Activated naive CD4-positive, alpha-beta T cell (primary cell): ENCODE measurements at regions not wholly inside any gene's neighbourhood (a gene's known extent, or its start where the extent isn't known, plus 50 kb on each side); places are given as distances from the start of the nearest gene placed in this dataset.
A peak's percentile ranks its signal among the peaks of the same experiment; 100 is the strongest.
"Not testable (repeated sequence)": the region's sequence is repeated elsewhere in the genome, so short reads cannot be mapped to it uniquely, and the experiment has no call there.

Source experiments
- DNase-seq, 4 experiments: peaks; one replicate each; lab custom pipeline; 2025; lab: John Stamatoyannopoulos, UW

DNA sequence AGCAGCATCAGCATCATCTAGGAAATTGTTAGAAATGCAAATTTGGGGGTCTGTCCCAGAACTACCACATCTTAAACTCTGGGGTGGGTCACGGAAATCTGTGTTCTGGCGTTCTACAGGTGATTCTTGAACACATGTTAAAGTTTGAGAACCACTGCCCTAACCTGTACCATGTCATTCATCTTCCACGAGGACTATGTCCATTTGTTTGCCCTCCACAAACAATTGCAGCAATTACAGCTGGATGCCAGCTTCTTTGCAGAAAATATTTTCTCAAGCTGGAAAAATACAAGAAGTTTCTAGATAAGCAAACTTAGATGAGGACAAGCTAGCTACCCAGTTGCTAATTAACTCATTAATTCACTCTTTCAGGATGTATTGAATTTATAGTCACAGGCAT is 54.1 kb downstream of the MAFB start:
- no peak for DNase-seq

DNA sequence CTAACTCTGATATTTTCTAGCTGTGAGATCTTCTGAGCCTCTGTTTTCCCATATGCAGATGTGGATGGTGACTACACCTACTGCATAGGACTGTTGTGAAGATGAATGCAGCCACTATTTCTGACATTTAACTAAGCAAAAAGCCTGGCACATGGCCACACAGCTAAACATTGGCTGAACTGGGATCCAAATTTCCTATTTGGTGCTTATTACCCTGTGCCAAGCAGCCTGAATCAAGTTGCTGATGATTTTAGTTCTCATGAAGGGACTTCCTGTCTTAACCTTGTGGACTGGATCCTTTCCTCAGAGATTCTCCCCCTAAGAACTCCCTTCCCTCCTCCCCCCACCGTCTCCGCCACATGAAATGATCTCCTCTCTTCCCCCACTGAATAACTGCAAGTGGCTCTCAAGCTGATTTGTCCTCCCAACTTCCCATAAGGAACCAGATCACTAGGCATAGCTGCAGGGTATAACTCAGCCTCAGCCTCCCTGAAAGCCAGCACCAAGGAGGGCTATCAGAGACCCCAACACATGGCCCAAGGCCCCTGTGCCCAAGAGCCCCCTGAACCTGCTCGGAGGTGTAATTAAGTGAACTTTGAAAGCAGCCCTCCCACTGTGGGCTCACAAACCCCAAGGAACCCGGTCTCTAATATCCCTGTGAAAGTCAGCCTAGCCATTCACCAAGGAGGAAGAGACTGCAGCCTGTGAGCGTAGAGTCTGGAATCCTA is 55.7 kb downstream of the MAFB start:
- DNase-seq: no peak

DNA sequence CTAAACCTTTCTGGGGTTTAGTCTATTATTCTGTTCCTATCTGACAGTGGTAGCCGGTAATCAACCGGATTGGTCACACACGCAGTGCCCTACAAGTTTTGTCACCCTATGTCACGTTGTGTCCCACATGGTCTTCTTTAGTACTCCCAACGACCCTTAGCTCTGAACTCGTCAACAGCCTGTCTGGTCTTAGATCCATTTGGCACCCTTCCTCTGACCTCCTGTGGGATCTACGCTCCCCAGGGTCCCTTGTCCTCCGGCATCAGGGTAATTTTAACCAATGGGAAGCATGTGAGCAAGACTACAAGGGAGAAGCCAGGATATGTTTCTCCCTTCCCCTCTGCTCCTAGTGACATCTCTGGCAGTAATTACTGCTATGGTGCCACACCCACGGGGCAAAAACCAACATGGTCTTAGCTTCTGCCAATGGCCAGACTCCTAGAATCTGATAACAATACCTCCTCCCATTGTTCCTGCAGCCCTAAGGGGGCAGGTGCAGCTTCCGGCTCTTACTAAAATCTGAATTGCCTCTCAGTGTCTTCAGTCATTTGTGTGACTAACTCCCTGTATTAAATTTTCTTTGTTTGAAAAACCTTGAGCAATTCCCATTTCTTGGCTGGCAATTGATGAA is 56.6 kb downstream of the MAFB start:
- DNase-seq: no peak

DNA sequence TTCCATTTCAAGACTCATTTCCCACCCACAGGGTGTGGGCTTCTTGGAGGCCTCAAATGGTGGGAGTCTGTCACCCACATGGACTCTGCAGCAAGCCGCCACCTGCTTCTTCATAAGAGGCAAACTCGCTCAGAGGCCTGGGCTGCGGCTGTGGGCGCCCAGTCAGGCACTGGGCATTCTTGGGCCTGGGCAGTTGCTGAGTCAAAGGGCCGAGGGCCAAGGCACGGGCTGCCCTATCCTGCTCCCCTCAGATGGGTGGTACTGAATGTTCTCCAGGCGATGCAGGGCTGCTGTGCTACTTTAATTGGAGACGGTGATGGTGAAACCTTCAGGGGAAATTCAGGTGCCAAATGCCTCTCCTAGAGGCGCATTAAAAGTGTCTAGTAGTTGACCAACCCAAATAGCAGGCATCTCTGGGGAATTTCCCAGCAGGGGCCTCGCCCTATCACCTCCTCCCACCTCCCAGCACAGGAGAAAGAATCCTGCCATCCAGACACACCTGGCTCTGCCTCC is 57.9 kb downstream of the MAFB start:
- DNase-seq: no peak

DNA sequence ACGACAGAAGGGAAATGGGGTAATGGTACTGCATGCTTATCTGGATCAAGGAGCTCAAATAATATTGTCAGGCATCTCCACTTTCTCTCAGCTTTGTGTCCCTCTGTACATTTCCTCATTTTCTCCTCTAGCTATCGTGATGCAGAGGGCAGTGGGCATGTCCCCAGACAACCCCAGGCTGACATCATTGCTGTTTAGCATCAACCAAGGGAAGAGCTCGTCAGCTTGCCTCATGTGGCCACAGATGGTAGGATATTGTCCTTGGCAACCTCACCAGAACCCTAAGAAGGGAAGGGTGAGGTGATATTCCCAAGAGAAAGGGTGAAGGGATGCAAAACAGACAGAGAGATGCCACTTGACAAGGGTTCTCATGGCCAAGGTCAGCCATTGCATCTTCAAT is 58.3 kb downstream of the MAFB start:
- no peak for DNase-seq

DNA sequence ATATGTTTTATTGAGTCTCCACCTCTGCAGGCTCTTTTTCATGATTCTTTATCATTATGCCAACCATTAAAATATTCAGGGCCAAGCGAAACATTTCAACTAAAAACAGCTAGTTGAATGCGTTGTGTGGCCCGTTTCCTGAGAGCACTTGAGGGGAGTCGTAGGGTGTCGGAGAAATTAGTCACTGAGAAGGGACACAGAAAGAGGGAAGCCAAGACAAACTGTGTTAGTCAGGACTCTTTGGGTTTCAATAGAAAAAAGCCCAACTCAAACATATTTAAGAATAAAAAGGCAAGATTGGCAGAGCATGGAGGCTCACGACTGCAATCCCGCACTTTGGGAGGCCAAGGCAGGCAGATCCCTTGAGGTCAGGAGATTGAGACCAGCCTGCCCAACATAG is 58.9 kb downstream of the MAFB start:
- DNase-seq: no peak

DNA sequence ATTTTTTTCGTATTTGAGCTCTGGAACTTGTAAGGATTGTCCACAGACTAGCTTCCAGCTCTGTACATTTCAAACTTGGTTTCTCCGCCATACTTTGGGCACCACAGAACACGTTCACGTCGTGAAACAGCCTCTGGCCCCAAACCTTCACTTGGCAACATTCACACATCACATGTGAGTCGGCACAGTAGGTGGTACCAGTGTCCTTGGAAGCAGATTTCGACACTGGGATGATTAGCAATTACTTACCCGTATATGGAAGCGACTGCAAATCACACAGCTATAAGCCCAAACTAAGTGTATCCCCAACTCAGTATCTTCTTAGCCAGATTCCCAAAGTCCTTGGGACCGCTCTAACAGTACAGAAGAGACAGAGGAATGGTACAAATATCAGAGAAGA is 60.2 kb downstream of the MAFB start:
- DNase-seq: no peak

DNA sequence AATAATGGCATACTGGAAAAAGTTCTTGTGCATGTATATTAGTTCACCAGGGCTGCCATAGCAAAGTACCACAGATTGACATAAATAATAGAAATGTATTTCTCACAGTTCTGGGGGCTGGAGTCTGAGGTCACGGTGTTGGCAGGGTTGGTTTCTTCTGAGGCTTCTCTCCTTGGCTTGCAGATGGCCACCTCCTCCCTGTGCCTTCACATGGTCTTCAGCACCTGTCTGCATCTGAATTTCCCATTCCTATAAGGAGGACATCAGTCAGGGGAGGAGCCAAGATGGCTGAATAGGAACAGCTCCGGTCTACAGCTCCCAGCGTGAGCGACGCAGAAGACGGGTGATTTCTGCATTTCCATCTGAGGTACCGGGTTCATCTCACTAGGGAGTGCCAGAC is 70.0 kb downstream of the MAFB start:
- DNase-seq: not testable (repeated sequence)

DNA sequence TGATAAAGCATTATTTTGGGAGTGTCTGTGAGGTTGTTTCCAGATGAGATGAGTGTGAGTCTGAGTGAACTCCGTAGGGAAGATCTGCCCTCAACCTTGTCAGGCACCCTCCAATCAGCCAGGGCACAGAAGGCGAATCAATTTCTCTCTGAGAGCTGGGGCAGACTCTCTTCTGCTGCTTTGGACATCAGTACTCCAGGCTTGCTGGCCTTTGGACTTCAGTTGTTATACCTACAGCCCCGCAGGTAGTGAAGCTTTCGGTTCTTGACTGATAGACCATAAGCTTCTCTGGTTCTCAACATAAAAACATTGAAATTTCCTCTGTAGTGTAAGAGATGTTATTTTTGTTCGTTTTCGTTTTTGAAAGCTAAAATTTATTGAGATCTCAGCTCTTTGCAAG is 71.4 kb downstream of the MAFB start:
- peak in 1 of 4 experiments; percentile 12 for DNase-seq

DNA sequence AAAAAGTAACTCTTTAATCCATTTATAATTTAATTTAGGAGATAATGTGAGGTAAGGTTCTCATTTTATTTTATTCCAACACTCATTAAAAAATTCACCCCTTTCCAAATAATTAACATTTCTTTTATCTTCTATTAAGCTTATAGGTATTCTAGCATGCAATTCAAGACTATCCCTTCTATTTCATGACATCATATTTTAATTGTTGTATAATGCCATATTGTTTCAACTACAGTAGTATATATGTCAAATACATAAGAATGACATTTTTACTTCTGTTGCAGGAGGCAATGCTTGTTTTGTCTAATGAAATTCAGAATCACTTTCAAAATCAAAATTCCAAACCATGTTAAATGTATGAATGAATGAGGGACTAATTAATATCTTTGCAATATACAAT is 76.2 kb downstream of the MAFB start:
- DNase-seq: no peak

DNA sequence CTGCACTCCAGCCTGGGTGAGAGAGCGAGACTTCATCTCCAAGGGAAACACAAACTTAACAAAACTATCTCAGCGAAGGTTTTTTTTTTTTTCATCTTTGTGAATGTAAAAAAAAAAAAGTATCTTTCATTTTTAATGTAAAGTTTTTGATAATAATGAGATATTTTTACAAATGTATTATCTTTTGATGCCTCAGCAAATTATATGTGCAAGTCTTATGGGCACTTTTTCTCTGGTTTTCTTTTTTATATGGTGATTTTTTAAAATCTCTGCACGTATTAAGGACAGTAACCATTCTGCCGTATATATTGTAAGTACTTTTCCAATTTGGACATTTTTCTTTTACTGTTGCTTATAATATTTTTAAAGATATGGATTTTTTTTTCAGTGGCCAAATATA is 76.8 kb downstream of the MAFB start:
- DNase-seq: no peak

DNA sequence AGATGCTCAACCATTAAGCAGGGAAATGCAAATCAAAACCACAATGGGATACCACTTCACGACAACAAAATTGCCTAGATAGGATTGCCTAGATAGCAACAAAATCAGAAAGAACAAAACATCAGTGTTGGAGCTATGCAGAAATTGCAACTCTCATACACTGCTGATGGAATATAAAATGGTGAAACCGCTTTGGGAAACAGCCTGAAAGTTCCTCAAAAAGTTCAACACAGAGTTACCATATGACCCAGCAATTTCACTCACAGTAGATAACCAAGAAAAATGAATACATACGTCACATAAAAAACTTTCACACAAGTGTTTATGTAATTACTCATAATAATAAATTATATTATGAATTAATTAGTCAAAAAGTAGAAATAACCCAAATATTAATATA is 78.3 kb downstream of the MAFB start:
- DNase-seq: no peak

DNA sequence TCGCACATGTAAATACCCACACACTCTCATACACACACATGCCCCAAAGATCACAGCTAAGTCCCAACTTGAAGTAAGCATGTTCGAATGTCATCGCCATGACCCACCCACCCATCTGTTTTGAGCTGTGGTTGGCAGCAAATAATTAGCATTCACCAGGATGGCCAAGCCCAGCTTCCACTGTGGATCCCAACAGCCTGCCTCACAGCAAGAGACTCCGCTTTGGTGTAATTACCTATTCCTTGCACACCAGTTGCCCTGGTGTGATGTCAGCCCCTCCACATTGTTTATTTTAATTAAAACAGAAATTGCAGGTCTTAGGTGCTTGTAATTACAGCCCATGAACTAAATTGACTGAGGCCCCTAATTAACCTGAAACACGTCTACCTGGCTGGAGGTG is 81.1 kb downstream of the MAFB start:
- DNase-seq: no peak

DNA sequence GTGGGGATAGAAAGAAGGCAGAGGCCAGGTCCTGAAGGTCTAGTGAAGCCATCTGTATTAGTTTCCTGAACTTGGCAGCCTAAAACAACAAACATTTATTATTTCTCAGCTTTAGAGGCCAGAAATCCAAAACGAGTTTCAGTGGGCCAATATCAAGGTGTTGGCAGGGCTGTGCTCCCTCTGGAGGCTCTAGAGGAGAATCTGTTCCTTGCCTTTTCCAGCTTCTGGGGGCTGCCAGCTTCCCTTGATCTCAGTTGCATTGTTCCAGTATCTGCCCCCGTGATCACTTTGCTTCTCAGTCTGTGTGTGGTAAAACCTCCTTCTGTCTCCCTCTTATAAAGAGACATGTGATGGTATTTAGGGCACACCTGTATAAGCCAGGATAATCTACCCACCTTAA is 82.4 kb downstream of the MAFB start:
- no peak for DNase-seq

DNA sequence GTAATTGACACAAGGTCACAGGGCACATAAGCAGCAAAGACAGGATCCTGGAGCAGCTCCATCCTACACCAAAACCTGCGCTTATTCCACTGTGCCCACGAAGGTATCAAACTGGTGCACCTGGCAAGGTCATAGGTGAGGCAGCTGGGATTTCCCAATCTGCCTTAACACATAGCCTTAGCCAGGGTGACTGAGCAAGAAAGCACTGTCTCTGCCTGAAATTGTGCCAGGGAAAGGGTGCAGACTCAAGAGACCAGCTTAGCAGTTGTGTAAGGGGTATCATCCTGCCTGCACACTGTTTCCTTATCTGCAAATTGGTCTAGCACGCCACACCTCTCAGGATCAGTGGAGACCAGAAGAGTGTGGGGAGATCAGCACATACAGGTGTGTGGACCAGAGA is 82.8 kb downstream of the MAFB start:
- no peak for DNase-seq

DNA sequence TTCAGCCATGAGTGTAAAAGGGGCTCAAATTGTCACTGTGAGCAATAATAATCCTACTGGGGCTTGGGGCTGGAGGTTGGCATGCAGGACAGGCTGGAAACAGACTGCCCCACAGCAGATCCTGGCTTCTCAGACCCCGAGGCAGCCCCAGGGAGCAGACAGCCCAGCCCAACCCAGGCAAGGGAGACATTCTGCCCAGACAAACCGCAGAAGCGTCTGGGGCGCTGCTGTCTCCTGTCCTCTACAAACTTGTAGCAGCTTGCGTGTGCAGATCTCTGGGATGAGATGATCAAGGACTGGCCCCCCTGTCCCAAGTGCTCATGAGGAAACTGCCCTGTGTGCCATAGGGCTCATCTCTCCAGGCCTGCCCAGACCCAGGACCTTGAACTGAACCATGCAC is 84.6 kb downstream of the MAFB start:
- DNase-seq: no peak

DNA sequence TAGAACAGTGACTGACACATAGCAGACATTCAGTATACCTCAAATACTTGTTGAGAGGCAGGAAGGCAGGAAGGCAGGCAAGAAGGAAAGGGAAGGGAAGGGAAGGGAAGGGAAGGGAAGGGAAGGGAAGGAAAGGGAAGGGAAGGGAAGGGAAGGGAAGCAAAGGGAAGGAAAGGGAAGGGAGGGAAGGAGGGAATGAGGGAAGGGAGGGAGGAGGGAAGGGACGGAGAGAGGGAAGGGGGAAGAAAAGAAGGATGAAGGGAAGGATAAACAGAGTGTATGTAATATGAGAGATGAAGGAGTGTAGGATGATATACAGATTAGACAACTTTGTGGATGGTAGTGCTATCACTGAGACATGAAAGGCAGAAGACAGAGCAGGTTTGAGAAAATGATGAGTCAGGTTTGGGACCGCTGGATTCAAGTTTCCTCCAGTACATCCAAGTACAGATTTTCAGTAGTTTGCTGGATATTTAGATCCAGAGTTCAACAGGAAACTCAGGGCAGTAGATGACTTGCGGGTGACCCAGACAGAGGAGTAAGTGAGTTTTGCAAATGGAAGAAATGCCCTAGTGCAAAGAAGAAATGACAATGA is 85.9 kb downstream of the MAFB start:
- no peak for DNase-seq

DNA sequence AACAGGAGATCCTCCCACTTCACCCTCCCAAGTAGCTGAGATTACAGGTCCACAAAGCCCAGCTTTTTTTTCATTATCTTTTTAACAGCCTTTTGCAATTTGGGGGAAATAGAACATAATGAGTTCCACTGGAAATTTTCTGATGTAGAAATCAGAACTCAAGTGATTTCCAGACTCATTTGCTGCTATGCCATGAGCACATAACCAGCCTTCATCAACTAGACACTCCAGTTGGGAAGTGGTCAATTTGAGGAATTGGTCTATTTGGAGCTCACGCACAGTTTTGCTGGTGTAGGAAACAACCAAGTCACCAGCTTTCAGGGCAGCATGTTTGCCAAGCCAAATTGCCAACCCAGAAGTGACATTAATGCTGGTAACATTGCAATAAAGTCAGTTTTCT is 86.7 kb downstream of the MAFB start:
- no peak for DNase-seq

DNA sequence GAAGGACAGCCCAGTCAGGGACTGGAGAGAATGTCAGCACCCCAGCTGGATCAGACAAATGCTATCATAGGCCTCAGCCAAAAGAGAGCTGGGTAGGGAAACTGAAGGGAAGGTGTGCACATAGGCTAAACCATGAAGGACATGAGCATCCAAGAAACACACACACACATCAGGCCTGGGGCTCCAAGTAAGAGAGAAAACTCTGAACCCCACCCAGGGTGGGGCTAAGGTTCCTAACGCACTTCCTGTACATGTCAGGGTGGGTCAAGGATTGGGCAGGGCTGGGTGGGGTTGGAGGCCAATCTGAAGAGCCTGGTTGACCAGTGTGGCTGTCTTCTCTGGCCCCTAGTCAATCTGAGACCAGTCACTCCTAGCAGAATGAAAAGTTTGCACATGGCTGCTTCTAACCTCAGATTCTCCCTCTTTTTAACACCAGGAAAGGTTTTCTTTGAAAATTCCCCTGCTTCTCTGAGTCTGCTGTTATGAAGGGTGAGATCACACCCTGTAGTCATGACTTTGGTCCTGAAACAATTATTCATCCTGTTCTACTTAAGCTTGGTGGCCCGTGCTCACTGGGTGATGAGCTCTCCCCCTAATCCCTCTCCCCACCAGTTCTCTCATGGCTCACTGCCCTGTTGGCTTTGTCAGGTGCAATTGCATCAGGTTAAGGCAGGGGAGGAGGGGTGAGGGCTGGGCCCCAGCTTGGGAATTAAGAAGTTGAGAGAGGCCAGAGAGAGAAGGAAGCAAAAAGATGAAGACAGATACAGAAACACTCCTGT is 88.4 kb downstream of the MAFB start:
- no peak for DNase-seq

DNA sequence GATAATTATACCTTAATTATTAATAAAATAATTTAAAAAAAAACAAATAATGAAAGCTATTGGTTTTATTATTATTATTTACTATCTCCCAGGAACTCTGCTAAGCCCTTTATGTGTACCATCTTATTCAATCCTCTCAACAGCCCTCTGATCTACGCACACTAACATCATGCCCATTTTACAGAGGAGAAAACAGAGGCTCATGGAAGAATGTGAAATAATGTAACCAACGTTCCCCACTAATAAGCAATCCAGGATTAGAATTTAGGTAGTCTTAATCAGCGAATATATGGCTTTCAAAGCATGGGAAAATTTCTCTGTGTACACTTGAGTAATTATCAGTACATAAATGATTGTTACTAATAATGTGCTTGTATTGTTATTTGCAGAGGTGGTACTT is 89.0 kb downstream of the MAFB start:
- no peak for DNase-seq

DNA sequence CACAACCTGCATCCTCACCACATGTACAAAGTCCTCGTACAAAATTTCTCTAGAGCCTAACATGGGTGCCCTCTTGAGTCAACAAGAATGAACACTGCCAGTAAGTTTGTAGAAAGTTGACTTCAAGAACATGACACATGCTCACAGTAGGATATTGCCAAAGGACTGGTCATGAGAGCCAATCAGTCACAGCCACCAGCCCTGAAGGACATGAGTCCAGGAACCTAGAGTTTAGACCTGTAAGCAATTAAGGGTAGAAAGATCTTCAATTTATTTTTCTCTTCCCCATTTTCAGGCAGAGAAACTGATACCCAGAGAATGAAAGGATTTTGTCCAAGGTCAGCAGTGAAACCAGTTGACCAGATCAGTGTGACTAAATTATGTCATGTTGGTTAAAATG is 96.1 kb downstream of the MAFB start:
- DNase-seq: no peak

DNA sequence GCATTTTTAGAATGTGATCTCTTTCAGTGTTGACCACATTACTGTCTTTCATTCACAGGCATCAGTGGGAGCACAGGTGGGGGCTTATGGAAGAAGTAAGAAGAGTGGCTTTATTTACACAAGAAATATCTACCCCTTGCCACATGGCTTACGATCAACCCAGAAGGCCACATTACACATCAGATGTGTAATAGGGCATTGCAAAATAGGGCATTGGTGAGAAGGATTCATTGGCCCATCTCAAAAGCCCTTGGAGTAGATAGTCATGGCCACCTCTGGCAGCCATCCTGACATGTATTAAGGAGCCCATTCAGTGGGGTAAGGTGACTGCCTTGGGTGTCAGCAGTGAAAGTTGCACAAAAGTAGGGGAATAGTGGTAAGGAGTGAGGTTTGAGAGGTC is 97.5 kb downstream of the MAFB start:
- DNase-seq: no peak

DNA sequence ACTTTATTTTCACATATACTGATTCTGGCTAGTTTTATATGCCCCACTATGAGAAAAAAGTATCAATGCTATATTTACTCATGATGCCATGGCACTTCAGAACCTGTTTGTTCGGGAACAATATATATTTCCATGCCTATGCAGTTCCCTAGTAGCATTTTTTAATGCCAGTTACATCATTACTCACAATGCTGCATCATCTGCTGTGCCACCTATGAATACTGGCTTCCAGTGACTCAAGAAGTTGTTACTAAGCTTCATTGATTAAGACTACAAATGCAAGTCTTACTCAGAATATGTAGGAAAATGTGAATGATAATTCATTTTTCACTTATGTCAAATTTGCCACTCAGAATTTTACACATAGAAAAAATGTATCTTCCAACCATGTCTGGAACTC is 97.9 kb downstream of the MAFB start:
- no peak for DNase-seq
